Neural crest cell (in vitro differentiated cells): ENCODE measurements at regions not wholly inside any gene's neighbourhood (a gene's known extent, or its start where the extent isn't known, plus 50 kb on each side); places are given as distances from the start of the nearest gene placed in this dataset.

ENCODE experiments used
- DNase-seq: peaks from one replicate; pipeline ENCODE4 v3.0.0; 2021; ENCODE audit warnings: low read depth, mixed read lengths, low spot score
- H3K27ac Mint-ChIP-seq: one replicate; pipeline ENCODE4 v1.8.0; 2021; ENCODE audit warnings: mild to moderate bottlenecking, mixed read lengths; ENCODE audit not compliant: unreplicated experiment
- H3K27me3 Mint-ChIP-seq: 2 replicates; pipeline ENCODE4 v1.8.0; 2021; ENCODE audit warnings: low read depth, mild to moderate bottlenecking, mixed read lengths
- H3K36me3 Mint-ChIP-seq: 2 replicates; pipeline ENCODE4 v1.8.0; 2021; ENCODE audit warnings: low read depth, mild to moderate bottlenecking, mixed read lengths
- H3K4me1 Mint-ChIP-seq: 2 replicates; pipeline ENCODE4 v1.8.0; 2021; ENCODE audit warnings: mixed read lengths
- H3K4me3 Mint-ChIP-seq: one replicate; pipeline ENCODE4 v1.8.0; 2021; ENCODE audit warnings: mild to moderate bottlenecking, mixed read lengths
- H3K9me3 Mint-ChIP-seq: 2 replicates; pipeline ENCODE4 v1.8.0; 2021; ENCODE audit warnings: mixed read lengths
- CTCF ChIP-seq: fragments of 200-600 bp; sonication (generic); conservative IDR thresholded peaks from 2 replicates; pipeline ENCODE4 v1.5.0; 2021; ENCODE audit warnings: antibody characterized with exemption, mild to moderate bottlenecking

GRCh38 chr6:111971866-111972532 is 81.9 kb upstream of the CCN6 start:
- no peaks in the 10 kb centered on the region for H3K27me3 Mint-ChIP-seq
- no peaks in the 10 kb centered on the region for H3K36me3 Mint-ChIP-seq
- no peak for TF ChIP-seq CTCF
- H3K9me3 Mint-ChIP-seq = no peaks in the 10 kb centered on the region
- no peak overlapping the region for H3K4me3 Mint-ChIP-seq
- peaks cover 20% of the 10 kb centered on the region for H3K4me1 Mint-ChIP-seq
- H3K27ac Mint-ChIP-seq = no peak overlapping the region
- DNase-seq = no peak

GRCh38 chr6:111972745-111973117 is 81.2 kb upstream of the CCN6 start:
- Mint-ChIP-seq H3K27me3 (no peaks in the 10 kb centered on the region), H3K27ac (no peak overlapping the region), H3K9me3 (no peaks in the 10 kb centered on the region), H3K4me3 (no peak overlapping the region), H3K4me1 (peaks cover 20% of the 10 kb centered on the region), H3K36me3 (no peaks in the 10 kb centered on the region)
- no peak for TF ChIP-seq CTCF
- DNase-seq = no peak

GRCh38 chr6:111973118-111973761 is 80.7 kb upstream of the CCN6 start:
- Mint-ChIP-seq H3K36me3 (no peaks in the 10 kb centered on the region), H3K4me1 (peaks cover 20% of the 10 kb centered on the region), H3K27me3 (no peaks in the 10 kb centered on the region), H3K4me3 (no peak overlapping the region), H3K27ac (peak overlapping the region; percentile 20), H3K9me3 (no peaks in the 10 kb centered on the region)
- no peak for TF ChIP-seq CTCF
- DNase-seq = no peak

GRCh38 chr6:111973927-111974639 is 79.8 kb upstream of the CCN6 start:
- Mint-ChIP-seq H3K36me3 (no peaks in the 10 kb centered on the region), H3K9me3 (no peaks in the 10 kb centered on the region), H3K27me3 (no peaks in the 10 kb centered on the region), H3K4me1 (peaks cover 28% of the 10 kb centered on the region), H3K4me3 (no peak overlapping the region), H3K27ac (no peak overlapping the region)
- no peak for TF ChIP-seq CTCF
- DNase-seq = no peak

GRCh38 chr6:111975466-111975865 is 78.4 kb upstream of the CCN6 start:
- peaks cover 3% of the 10 kb centered on the region for H3K9me3 Mint-ChIP-seq
- H3K36me3 Mint-ChIP-seq = no peaks in the 10 kb centered on the region
- DNase-seq = no peak
- H3K4me1 Mint-ChIP-seq = peaks cover 36% of the 10 kb centered on the region
- no peaks in the 10 kb centered on the region for H3K27me3 Mint-ChIP-seq
- H3K4me3 Mint-ChIP-seq = no peak overlapping the region
- no peak overlapping the region for H3K27ac Mint-ChIP-seq
- no peak for TF ChIP-seq CTCF
